ENCODE measurements at regions not wholly inside any gene's neighbourhood (a gene's known extent, or its start where the extent isn't known, plus 50 kb on each side); places are given as distances from the start of the nearest gene placed in this dataset.

GRCh38 chr7:56570968-56571367 is 454.8 kb upstream of the NUPR2 start:
- TF ChIP-seq SMC3 (IDR thresholded peaks at IDR 0.05; ENCODE audit: low read depth, low read length): no peak
- no peak for TF ChIP-seq POLR2AphosphoS5 (IDR thresholded peaks at IDR 0.05; ENCODE audit: low read depth, low read length)
- TF ChIP-seq EP300 (IDR thresholded peaks at IDR 0.05; ENCODE audit: borderline replicate concordance in 1 of 2, low read depth in 1 of 2, low read length in 1 of 2): no peak
- TF ChIP-seq PBX3 (IDR thresholded peaks at IDR 0.05): no peak
- no peak for TF ChIP-seq RXRA (IDR thresholded peaks at IDR 0.05; ENCODE audit: borderline replicate concordance, low read depth)
- no peak for TF ChIP-seq FOXJ3 (CRISPR knock-in tag; IDR thresholded peaks at IDR 0.05)
- no peak for TF ChIP-seq SIN3A (IDR thresholded peaks at IDR 0.05; ENCODE audit: borderline replicate concordance, low read depth, low read length)
- TF ChIP-seq CHD2 (IDR thresholded peaks at IDR 0.05; ENCODE audit: low read length, partially characterized antibody): no peak
- TF ChIP-seq CTCF (IDR thresholded peaks at IDR 0.05): no peak
- no peak for TF ChIP-seq MXI1 (IDR thresholded peaks at IDR 0.05; ENCODE audit: low read depth, low read length)
- no peak for TF ChIP-seq JUND (IDR thresholded peaks at IDR 0.05)
- TF ChIP-seq EZH2phosphoT487 (IDR thresholded peaks at IDR 0.05; ENCODE audit: borderline replicate concordance, low read depth): no peak
- TF ChIP-seq MAX (IDR thresholded peaks at IDR 0.05; ENCODE audit: low read depth): no peak

All from SK-N-SH (cell line).